Activated CD4-positive, alpha-beta T cell treated with anti-CD3 and anti-CD28 coated beads for 36 hours (primary cell): ENCODE measurements at regions not wholly inside any gene's neighbourhood (a gene's known extent, or its start where the extent isn't known, plus 50 kb on each side); places are given as distances from the start of the nearest gene placed in this dataset.

ENCODE experiments used
- ATAC-seq: fragments of 200-7000 bp; cut with Tn5 transposase; one replicate; pipeline ENCODE4 v1.10.0; 2021; ENCODE audit warnings: mild to moderate bottlenecking, moderate library complexity
- CTCF ChIA-PET: fragments of 350-600 bp; sonication (Branson Sonifier 250); formaldehyde crosslinking; loops from one replicate; lab custom pipeline; 2021; ENCODE audit warnings: antibody characterized with exemption; lab: Charles Lee
- POLR2A ChIA-PET: fragments of 350-600 bp; sonication (Branson Sonifier 250); formaldehyde crosslinking; loops from one replicate; lab custom pipeline; 2021; ENCODE audit warnings: antibody characterized with exemption, inconsistent platforms; lab: Charles Lee
- DNase-seq: peaks from one replicate; pipeline ENCODE4 v3.0.0-alpha.2; 2020
- H3K27ac Mint-ChIP-seq: one replicate; pipeline ENCODE4 v1.8.0; 2021; ENCODE audit warnings: mixed read lengths
- H3K27me3 Mint-ChIP-seq: one replicate; pipeline ENCODE4 v1.8.0; 2021; ENCODE audit warnings: mixed read lengths
- H3K36me3 Mint-ChIP-seq: one replicate; pipeline ENCODE4 v1.8.0; 2021; ENCODE audit warnings: low read depth, mixed read lengths
- H3K4me1 Mint-ChIP-seq: one replicate; pipeline ENCODE4 v1.8.0; 2021; ENCODE audit warnings: mixed read lengths
- H3K4me3 Mint-ChIP-seq: one replicate; pipeline ENCODE4 v1.8.0; 2021; ENCODE audit warnings: mild to moderate bottlenecking, moderate library complexity, mixed read lengths
- H3K9me3 Mint-ChIP-seq: one replicate; pipeline ENCODE4 v1.8.0; 2021; ENCODE audit warnings: low read depth, mixed read lengths
- intact Hi-C, 2 experiments: fragments of 100-400 bp; cut with DNase I in 1 of 2; cut with micrococcal nuclease in 1 of 2; formaldehyde crosslinking; loops; one replicate each; pipeline versions ENCODE4 v1.14.2 to v1.15.1; 2022 to 2024; cut with DNase I, micrococcal nuclease

DNA sequence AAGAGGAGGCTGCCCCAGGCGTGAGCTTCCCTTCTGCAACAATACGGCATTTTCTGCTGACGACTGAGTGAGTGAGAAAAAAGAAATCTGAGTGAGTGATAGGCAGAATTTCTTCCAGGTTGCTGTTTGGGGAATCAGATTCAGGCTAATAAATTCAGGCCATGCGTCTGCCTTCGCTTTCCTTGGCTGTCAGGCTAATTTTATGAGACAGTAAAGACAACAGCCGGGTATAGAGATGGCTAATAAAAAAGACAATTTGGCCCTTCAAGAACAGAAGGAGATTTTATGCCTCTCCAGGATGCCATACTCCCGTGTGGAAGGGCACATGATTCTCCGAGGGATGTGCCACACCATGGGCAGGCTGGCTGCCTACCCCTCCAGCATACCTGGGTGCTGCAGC, 145.9 kb upstream of the UBL3 start:
- intact Hi-C loops = no loop called here
- CTCF ChIA-PET = no interaction called here

DNA sequence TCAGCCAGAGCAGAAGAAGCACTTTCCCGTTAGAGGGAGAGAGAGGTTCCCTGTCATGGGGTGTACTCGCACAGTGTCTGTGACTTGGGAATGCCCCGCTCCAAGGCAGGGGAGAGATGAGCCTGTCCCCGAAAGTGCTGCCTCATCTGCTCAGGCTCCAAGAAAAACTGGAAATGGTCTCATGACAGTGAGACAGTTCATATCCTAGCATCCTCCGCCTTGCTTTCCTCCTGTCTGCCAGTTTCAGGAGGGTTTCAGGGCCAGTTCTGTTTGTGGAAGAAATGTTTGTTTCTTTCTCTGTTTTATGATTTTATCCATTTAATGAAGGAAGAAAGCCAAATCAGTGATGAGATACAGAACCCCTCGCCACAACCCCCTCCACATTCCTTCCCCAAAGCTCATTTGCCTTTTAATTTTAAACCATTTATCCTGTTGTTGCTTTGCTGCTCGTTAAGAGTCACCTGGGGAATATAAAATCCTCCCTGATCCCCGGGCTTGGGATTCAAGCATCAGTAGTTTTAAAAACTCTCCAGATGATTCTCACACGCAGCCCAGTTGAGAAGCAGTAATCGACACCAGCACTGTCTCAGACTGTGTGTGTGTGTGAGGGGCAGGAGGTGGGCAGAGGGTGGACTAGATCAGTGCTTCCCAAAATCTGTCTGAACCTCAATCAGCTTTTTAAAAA, 144.6 kb upstream of the UBL3 start:
- H3K36me3 Mint-ChIP-seq = no peaks in the 10 kb centered on the region
- no peak overlapping the region for H3K4me3 Mint-ChIP-seq
- ATAC-seq (no peak), DNase-seq (no peak)
- H3K27me3 Mint-ChIP-seq = no peaks in the 10 kb centered on the region
- no peaks in the 10 kb centered on the region for H3K4me1 Mint-ChIP-seq
- H3K9me3 Mint-ChIP-seq = no peaks in the 10 kb centered on the region
- H3K27ac Mint-ChIP-seq = no peak overlapping the region
- intact Hi-C loops = no loop called here
- POLR2A ChIA-PET = no interaction called here
- CTCF ChIA-PET = interaction anchor here (0.6 to 1.0 kb wide), 4 partner anchors 10 to 137 kb away, joined by 3 to 4 read pairs (median 3); no protein-coding TSS in a partner anchor

More for the DNA sequence above, 145.9 kb upstream of the UBL3 start:
- no peak overlapping the region for H3K4me3 Mint-ChIP-seq
- no peak for ATAC-seq
- no peak for DNase-seq
- no peaks in the 10 kb centered on the region for H3K36me3 Mint-ChIP-seq
- no peaks in the 10 kb centered on the region for H3K9me3 Mint-ChIP-seq
- H3K27me3 Mint-ChIP-seq = no peaks in the 10 kb centered on the region
- no peak overlapping the region for H3K27ac Mint-ChIP-seq
- no peaks in the 10 kb centered on the region for H3K4me1 Mint-ChIP-seq
- POLR2A ChIA-PET = no interaction called here

- intact Hi-C loops = no loop called here
- Mint-ChIP-seq H3K4me3 (no peak overlapping the region), H3K4me1 (no peaks in the 10 kb centered on the region), H3K36me3 (no peaks in the 10 kb centered on the region), H3K27me3 (no peaks in the 10 kb centered on the region), H3K9me3 (no peaks in the 10 kb centered on the region), H3K27ac (no peak overlapping the region)
- DNase-seq (no peak), ATAC-seq (no peak)
- POLR2A ChIA-PET = no interaction called here
- CTCF ChIA-PET = interaction anchor here (0.6 kb wide), 3 partner anchors 70 to 498 kb away, joined by 3 to 4 read pairs (median 3); no protein-coding TSS in a partner anchor
These were observed 143.5 kb upstream of the UBL3 start for GRCh38 chr13:29993716-29994488.

GRCh38 chr13:29993196-29993595, 142.8 kb upstream of the UBL3 start:
- H3K4me3 Mint-ChIP-seq = no peak overlapping the region
- H3K9me3 Mint-ChIP-seq = peaks cover 1% of the 10 kb centered on the region
- no peaks in the 10 kb centered on the region for H3K27me3 Mint-ChIP-seq
- intact Hi-C loops = no loop called here
- ChIA-PET CTCF (interaction anchor here (0.6 to 0.7 kb wide), 2 partner anchors 224 to 497 kb away, joined by 3 to 4 read pairs; no protein-coding TSS in a partner anchor), POLR2A (no interaction called here)
- no peak for DNase-seq
- peaks cover 1% of the 10 kb centered on the region for H3K36me3 Mint-ChIP-seq
- ATAC-seq = no peak
- no peak overlapping the region for H3K27ac Mint-ChIP-seq
- no peaks in the 10 kb centered on the region for H3K4me1 Mint-ChIP-seq

DNA sequence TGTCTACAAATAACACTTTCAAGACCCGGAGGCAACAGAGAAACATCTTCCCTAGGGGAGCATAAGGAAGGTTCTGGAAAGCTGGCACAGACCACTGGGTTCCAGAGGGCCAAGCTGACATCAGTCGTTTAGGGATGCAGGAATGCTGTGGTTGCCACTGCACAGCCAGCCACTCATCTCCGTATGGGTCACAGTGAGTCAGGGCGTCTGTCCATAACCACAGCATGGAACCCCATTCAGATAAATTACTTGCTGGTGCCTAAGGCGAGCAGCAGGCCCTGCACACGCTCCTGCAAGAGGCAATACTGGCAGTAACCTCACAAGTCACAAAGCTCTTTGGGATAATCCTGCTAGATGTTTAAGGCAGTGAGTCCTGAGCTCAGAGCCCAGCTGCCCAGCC, 140.9 kb upstream of the UBL3 start:
- peaks cover 7% of the 10 kb centered on the region for H3K9me3 Mint-ChIP-seq
- peaks cover 7% of the 10 kb centered on the region for H3K36me3 Mint-ChIP-seq
- intact Hi-C loops = no loop called here
- ChIA-PET CTCF (interaction anchor here (0.6 kb wide), 1 partner anchor 9 kb away, joined by 3 read pairs; no protein-coding TSS in a partner anchor), POLR2A (no interaction called here)
- ATAC-seq (no peak), DNase-seq (no peak)
- H3K27ac Mint-ChIP-seq = no peak overlapping the region
- no peaks in the 10 kb centered on the region for H3K4me1 Mint-ChIP-seq
- no peak overlapping the region for H3K4me3 Mint-ChIP-seq
- H3K27me3 Mint-ChIP-seq = peaks cover 2% of the 10 kb centered on the region

DNA sequence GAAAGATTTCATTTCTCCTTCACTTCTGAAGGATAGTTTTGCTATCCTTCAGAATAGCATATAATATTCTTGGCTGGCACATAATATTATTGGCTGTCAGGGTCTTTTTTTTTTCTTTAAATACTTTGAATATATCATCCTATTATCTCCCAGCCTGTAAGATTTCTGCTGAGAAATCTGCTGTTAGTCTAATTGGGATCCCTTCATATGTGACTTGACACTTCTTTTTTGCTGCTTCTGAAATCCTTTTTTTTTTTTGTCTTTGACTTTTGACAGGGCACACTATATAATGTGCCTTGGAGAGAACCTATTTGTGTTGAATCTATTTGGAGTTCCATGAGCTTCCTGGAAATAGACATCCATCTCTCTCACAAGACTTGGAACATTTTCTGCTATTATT, 136.9 kb upstream of the UBL3 start:
- H3K27ac Mint-ChIP-seq = no peak overlapping the region
- ATAC-seq = no peak
- H3K27me3 Mint-ChIP-seq = peaks cover 2% of the 10 kb centered on the region
- peaks cover 7% of the 10 kb centered on the region for H3K36me3 Mint-ChIP-seq
- H3K4me1 Mint-ChIP-seq = no peaks in the 10 kb centered on the region
- ChIA-PET POLR2A (no interaction called here), CTCF (no interaction called here)
- H3K9me3 Mint-ChIP-seq = peaks cover 7% of the 10 kb centered on the region
- no peak for DNase-seq
- H3K4me3 Mint-ChIP-seq = no peak overlapping the region
- intact Hi-C loops = no loop called here

DNA sequence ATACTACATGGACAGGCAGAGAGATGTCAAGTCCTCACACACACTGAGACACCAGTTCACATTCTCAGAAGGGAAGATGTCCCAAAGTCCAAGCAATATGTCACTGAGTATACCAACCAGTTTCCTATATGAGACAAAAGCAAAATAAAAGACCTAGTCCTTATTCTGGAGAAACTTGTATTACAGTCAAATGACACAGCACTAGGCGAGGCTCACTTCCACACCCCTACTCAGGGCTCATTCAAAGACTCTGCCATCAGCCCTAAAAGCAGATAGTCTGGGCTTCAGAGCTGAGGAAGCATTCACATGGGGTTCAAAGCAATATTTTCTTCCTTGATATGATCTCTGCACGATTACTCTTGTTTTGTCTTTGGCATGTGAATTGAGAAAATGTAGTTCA, 129.9 kb upstream of the UBL3 start:
- no peak overlapping the region for H3K4me3 Mint-ChIP-seq
- no peak overlapping the region for H3K27ac Mint-ChIP-seq
- no peaks in the 10 kb centered on the region for H3K36me3 Mint-ChIP-seq
- intact Hi-C loops = no loop called here
- H3K4me1 Mint-ChIP-seq = no peaks in the 10 kb centered on the region
- CTCF ChIA-PET = interaction anchor here (0.8 kb wide), 1 partner anchor 1001 kb away, joined by 3 read pairs; no protein-coding TSS in a partner anchor
- DNase-seq = no peak
- H3K27me3 Mint-ChIP-seq = no peaks in the 10 kb centered on the region
- POLR2A ChIA-PET = interaction anchor here (1.4 kb wide), 1 partner anchor 45 kb away, joined by 6 read pairs; no protein-coding TSS in a partner anchor
- H3K9me3 Mint-ChIP-seq = peaks cover 4% of the 10 kb centered on the region
- no peak for ATAC-seq

DNA sequence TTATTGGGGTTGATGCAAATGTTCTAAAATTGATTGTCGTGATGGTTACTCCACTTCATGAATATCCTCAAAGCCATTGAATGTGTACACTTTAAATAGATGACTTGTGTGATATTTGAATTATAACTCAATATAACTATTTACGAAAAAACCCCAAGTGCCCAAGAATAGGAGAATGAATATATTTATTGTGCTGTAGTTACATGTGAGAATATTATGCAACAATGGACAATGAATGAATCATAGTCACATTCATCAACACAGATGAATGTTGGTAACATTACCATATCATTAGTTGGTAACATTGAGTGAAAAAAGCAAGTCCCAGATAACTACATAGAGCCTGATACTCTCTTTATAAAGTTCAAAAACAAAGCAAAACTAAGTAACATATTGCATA, 127.8 kb upstream of the UBL3 start:
- DNase-seq (no peak), ATAC-seq (no peak)
- H3K4me3 Mint-ChIP-seq = no peak overlapping the region
- H3K9me3 Mint-ChIP-seq = peaks cover 4% of the 10 kb centered on the region
- H3K36me3 Mint-ChIP-seq = no peaks in the 10 kb centered on the region
- ChIA-PET POLR2A (no interaction called here), CTCF (interaction anchor here (0.5 kb wide), 1 partner anchor 55 kb away, joined by 3 read pairs; no protein-coding TSS in a partner anchor)
- H3K4me1 Mint-ChIP-seq = no peaks in the 10 kb centered on the region
- no peak overlapping the region for H3K27ac Mint-ChIP-seq
- H3K27me3 Mint-ChIP-seq = no peaks in the 10 kb centered on the region
- intact Hi-C loops = no loop called here

DNA sequence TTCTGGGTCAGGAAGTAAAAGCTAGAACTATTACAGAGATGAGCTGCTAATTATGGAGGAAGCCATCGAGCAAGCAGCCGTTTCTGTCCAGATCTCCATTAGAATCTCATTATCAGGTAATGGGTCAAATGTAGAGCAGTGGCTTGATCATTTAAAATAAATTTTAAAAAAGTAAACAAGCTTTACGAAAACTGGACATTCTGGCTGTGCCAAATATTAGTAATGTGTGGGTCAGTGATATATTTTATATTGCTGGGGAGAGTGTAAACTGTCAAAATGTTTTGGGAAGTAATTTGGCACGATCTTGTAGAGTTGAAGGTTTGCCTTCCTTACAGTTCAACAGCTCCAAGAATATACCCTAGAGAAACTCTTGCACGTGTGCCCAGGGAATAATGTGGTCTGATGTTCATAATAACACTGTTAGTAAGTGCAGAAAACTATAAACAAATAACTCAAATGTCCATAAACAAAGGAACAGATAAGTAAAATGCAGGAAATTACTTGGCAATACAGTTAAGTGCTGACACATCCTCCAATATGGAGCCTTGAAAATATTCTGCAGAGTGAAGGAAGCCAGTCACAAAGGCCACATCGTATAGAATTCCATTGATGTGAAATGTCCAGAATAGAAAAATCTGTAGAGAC, 127.2 kb upstream of the UBL3 start:
- POLR2A ChIA-PET = no interaction called here
- CTCF ChIA-PET = no interaction called here
- no peaks in the 10 kb centered on the region for H3K27me3 Mint-ChIP-seq
- intact Hi-C loops = no loop called here
- no peak for ATAC-seq
- H3K4me3 Mint-ChIP-seq = no peak overlapping the region
- DNase-seq = no peak
- H3K36me3 Mint-ChIP-seq = no peaks in the 10 kb centered on the region
- H3K27ac Mint-ChIP-seq = no peak overlapping the region
- H3K4me1 Mint-ChIP-seq = no peaks in the 10 kb centered on the region
- H3K9me3 Mint-ChIP-seq = peaks cover 4% of the 10 kb centered on the region

DNA sequence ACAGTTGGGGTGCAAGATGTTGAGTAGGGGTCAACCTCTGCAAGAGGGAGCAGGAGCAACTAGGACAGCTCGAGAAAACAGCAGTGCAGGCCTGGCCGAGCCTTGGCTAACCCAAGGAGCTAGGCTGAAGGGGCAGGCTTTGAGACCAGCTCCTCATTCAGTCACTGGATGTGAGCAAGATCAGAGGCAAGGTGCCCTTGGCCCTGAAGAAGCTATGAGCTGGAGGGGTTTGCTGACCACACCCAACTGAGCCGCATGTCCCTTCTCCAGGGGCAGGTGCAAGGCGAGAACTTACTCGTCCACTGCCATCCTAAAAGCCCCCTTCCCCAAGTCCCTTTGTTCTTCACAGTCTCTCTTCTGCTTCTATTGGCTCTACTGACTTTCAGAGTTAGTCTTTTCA, 126.1 kb upstream of the UBL3 start:
- ChIA-PET CTCF (interaction anchor here (0.6 kb wide), 1 partner anchor 147 kb away, joined by 3 read pairs; no protein-coding TSS in a partner anchor), POLR2A (no interaction called here)
- intact Hi-C loops = no loop called here
- Mint-ChIP-seq H3K4me3 (no peak overlapping the region), H3K27ac (no peak overlapping the region), H3K27me3 (no peaks in the 10 kb centered on the region), H3K4me1 (no peaks in the 10 kb centered on the region), H3K9me3 (peaks cover 2% of the 10 kb centered on the region), H3K36me3 (no peaks in the 10 kb centered on the region)
- ATAC-seq (no peak), DNase-seq (no peak)

DNA sequence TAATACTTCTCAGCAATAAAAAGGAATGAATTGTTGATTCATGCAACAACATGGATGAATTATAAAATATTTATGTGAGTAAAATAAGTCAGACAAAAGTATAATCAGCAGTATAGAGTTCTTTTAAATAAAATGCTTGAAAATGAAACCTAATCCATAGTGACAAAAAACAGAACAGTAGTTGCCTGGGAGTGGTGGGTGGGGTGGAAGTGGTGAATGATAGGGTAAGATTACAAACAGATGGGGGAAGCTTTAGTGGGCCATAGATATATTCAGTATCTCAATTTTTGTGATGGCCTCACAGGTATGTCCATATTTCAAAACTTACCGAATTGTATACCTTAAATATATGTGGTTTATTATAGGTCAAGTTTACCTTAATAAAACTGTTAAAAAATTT, 124.9 kb upstream of the UBL3 start:
- Mint-ChIP-seq H3K36me3 (no peaks in the 10 kb centered on the region), H3K4me3 (no peak overlapping the region), H3K27me3 (no peaks in the 10 kb centered on the region), H3K4me1 (no peaks in the 10 kb centered on the region), H3K27ac (no peak overlapping the region), H3K9me3 (no peaks in the 10 kb centered on the region)
- intact Hi-C loops = no loop called here
- ChIA-PET CTCF (no interaction called here), POLR2A (no interaction called here)
- DNase-seq (no peak), ATAC-seq (no peak)
